GM23338 (cell line): ENCODE measurements at regions not wholly inside any gene's neighbourhood (a gene's known extent, or its start where the extent isn't known, plus 50 kb on each side); places are given as distances from the start of the nearest gene placed in this dataset.

ENCODE experiments used
- ATAC-seq: fragments of 200-7000 bp; cut with Tn5 transposase; 3 replicates; pipeline ENCODE4 v1.9.1; 2020
- DNase-seq: peaks from one replicate; pipeline ENCODE4 v3.0.0-alpha.2; 2015; ENCODE audit warnings: low spot score
- H2AFZ ChIP-seq: fragments of 200-600 bp; sonication (generic); 2 replicates; pipeline ENCODE4 v1.8.0; 2016; ENCODE audit warnings: antibody characterized with exemption, mild to moderate bottlenecking, moderate library complexity
- H3F3A ChIP-seq: fragments of 200-600 bp; sonication (generic); replicated peaks from 2 replicates; pipeline ENCODE4 v1.8.0; 2017; ENCODE audit warnings: antibody characterized with exemption, mixed run types, low read depth
- H3K27ac ChIP-seq: fragments of 200-600 bp; sonication (generic); 2 replicates; pipeline ENCODE4 v1.6.1; 2016; ENCODE audit warnings: low read depth
- H3K27me3 ChIP-seq: fragments of 200-600 bp; sonication (generic); 2 replicates; pipeline ENCODE4 v1.8.0; 2016; ENCODE audit warnings: mild to moderate bottlenecking, mixed run types, moderate library complexity; ENCODE audit not compliant: insufficient read depth
- H3K36me3 ChIP-seq: fragments of 200-600 bp; sonication (generic); 2 replicates; pipeline ENCODE4 v1.8.0; 2016; ENCODE audit warnings: mild to moderate bottlenecking; ENCODE audit not compliant: insufficient read depth
- H3K4me1 ChIP-seq: fragments of 200-600 bp; sonication (generic); 2 replicates; pipeline ENCODE4 v1.8.0; 2016; ENCODE audit warnings: mild to moderate bottlenecking, moderate library complexity; ENCODE audit not compliant: insufficient read depth
- H3K4me2 ChIP-seq: fragments of 200-600 bp; sonication (generic); 2 replicates; pipeline ENCODE4 v1.7.1; 2017; ENCODE audit warnings: mixed run types
- H3K4me3 ChIP-seq: fragments of 200-600 bp; sonication (generic); 2 replicates; pipeline ENCODE4 v1.6.1; 2016; ENCODE audit warnings: mixed run types
- H3K79me2 ChIP-seq: fragments of 200-600 bp; sonication (generic); replicated peaks from 2 replicates; pipeline ENCODE4 v1.8.0; 2017; ENCODE audit warnings: mild to moderate bottlenecking; ENCODE audit not compliant: insufficient read depth
- H3K9me2 ChIP-seq: fragments of 200-600 bp; sonication (generic); 2 replicates; pipeline ENCODE4 v1.8.0; 2017; ENCODE audit not compliant: insufficient read depth
- H4K20me1 ChIP-seq: fragments of 200-600 bp; sonication (generic); replicated peaks from 2 replicates; pipeline ENCODE4 v1.8.0; 2017; ENCODE audit warnings: mild to moderate bottlenecking; ENCODE audit not compliant: insufficient read depth
- H3K27ac Mint-ChIP-seq: 2 replicates; pipeline ENCODE4 v1.8.0; 2020; ENCODE audit warnings: inconsistent platforms, mild to moderate bottlenecking, moderate library complexity, mixed read lengths
- H3K27me3 Mint-ChIP-seq: 3 replicates; pipeline ENCODE4 v1.8.0; 2022; ENCODE audit warnings: low read depth, mild to moderate bottlenecking, moderate library complexity, mixed read lengths, inconsistent platforms; ENCODE audit not compliant: insufficient read depth, poor library complexity
- H3K36me3 Mint-ChIP-seq: 3 replicates; pipeline ENCODE4 v1.8.0; 2021; ENCODE audit warnings: low read depth, mild to moderate bottlenecking, inconsistent platforms, moderate library complexity, mixed read lengths
- H3K4me1 Mint-ChIP-seq: 3 replicates; pipeline ENCODE4 v1.8.0; 2020; ENCODE audit warnings: mild to moderate bottlenecking, inconsistent platforms, mixed read lengths
- H3K4me3 Mint-ChIP-seq: 3 replicates; pipeline ENCODE4 v1.8.0; 2021; ENCODE audit warnings: moderate library complexity, mild to moderate bottlenecking, inconsistent platforms, mixed read lengths
- H3K9me3 Mint-ChIP-seq: 3 replicates; pipeline ENCODE4 v1.8.0; 2020; ENCODE audit warnings: moderate library complexity, mild to moderate bottlenecking, inconsistent platforms, mixed read lengths
- CREB1 ChIP-seq: fragments of 250-450 bp; sonication (Bioruptor Pico); IDR thresholded peaks from 2 replicates; pipeline ENCODE4 v1.5.0; 2020; ENCODE audit warnings: low read depth, mild to moderate bottlenecking, moderate library complexity
- NANOG ChIP-seq: IDR thresholded peaks from 2 replicates; pipeline ENCODE4 v1.6.1; 2016; ENCODE audit warnings: antibody characterized with exemption, borderline replicate concordance
- ZNF114 ChIP-seq: fragments of 250-450 bp; sonication (Bioruptor Pico); IDR thresholded peaks from 2 replicates; pipeline ENCODE4 v1.5.0; 2020; ENCODE audit warnings: mild to moderate bottlenecking, moderate library complexity
- ZNF331 ChIP-seq: fragments of 250-450 bp; sonication (Bioruptor Pico); IDR thresholded peaks from 2 replicates; pipeline ENCODE4 v1.5.0; 2020; ENCODE audit warnings: low read depth, mild to moderate bottlenecking, moderate library complexity
- TF ChIP-seq, protein P1 (sequence below): IDR thresholded peaks from 2 replicates; pipeline ENCODE4 v1.6.1; 2016; ENCODE audit warnings: antibody characterized with exemption
- TF ChIP-seq, protein P2 (sequence below), 2 experiments: fragments of 200-600 bp in 1 of 2; sonication (generic) in 1 of 2; conservative IDR thresholded peaks; 2 replicates each; pipeline versions ENCODE4 v1.5.1 to v1.6.1; 2016 to 2017; ENCODE audit warnings: antibody characterized with exemption in 2 of 2, low read depth in 2 of 2, mild to moderate bottlenecking in 2 of 2, moderate library complexity in 1 of 2
- TF ChIP-seq, protein P3 (sequence below): IDR thresholded peaks from one replicate; pipeline ENCODE4 v1.6.1; 2018; ENCODE audit warnings: antibody characterized with exemption; ENCODE audit not compliant: unreplicated experiment

DNA sequence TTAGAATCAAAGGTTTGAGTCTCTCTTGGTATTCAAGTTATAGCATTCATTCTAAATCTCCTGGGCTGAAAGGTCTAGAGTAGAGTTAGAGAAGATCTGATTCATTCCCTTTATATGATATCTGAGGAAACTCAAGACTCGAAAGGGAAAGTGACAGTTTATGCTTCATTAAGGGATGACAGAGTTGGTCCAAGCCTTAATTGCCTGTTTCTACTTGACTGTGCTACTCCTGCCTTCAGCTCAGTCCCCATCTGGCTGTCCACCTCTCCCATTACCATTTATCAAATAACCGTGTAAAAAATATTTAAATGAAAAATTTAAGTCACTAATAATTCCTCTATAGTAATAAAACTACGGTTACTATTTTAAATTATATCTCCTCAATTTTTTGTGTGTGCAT is 537.1 kb upstream of the MEX3C start:
- Histone ChIP-seq H3K27me3 (no peaks in the 10 kb centered on the region), H3K27ac (no peak overlapping the region), H3K9me2 (peaks cover 8% of the 10 kb centered on the region; the same call in 1 of the 2 replicates), H3K4me2 (no peak overlapping the region), H3K4me1 (no peaks in the 10 kb centered on the region), H3K36me3 (no peaks in the 10 kb centered on the region), H2AFZ (no peak overlapping the region), H4K20me1 (no peaks in the 10 kb centered on the region), H3K79me2 (no peaks in the 10 kb centered on the region), H3K4me3 (no peak overlapping the region), H3F3A (no peaks in the 10 kb centered on the region)
- TF ChIP-seq ZNF114 (CRISPR knock-in tag): no peak
- TF ChIP-seq, protein P1, sequence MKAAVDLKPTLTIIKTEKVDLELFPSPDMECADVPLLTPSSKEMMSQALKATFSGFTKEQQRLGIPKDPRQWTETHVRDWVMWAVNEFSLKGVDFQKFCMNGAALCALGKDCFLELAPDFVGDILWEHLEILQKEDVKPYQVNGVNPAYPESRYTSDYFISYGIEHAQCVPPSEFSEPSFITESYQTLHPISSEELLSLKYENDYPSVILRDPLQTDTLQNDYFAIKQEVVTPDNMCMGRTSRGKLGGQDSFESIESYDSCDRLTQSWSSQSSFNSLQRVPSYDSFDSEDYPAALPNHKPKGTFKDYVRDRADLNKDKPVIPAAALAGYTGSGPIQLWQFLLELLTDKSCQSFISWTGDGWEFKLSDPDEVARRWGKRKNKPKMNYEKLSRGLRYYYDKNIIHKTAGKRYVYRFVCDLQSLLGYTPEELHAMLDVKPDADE: no peak
- Mint-ChIP-seq H3K4me3 (no peak overlapping the region), H3K9me3 (no peaks in the 10 kb centered on the region), H3K36me3 (no peaks in the 10 kb centered on the region), H3K27me3 (no peaks in the 10 kb centered on the region), H3K27ac (no peak overlapping the region), H3K4me1 (no peaks in the 10 kb centered on the region)
- no peak for DNase-seq
- ATAC-seq: no peak

DNA sequence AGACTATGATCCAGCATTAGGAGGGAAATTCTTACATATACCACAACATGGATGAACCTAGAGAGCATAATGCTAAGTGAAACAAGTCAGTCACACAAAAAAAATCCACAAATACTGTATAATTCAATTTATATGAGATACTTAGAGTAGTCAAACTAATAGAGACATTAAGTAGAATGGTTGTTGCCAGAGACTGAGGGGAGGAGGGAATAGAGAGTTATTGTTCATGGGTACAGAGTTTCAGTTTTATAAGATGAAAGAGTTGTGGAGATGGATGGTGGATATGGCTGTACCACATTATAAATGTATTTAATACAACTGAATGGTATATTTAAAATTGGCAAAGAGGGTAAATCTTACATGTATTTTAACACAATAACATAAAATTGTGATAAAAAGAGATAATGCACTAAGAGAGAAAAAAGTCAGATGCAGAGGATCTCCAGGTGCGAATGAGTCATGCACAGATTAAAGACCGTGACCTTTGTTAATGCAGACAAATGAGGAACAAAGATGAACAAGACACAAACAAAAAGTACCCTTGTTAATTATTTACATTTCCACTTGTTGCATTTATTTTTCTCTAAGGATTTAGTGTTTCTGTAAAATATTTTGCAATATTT is 541.7 kb upstream of the MEX3C start:
- no peaks in the 10 kb centered on the region for H3K27me3 ChIP-seq
- H3K36me3 Mint-ChIP-seq: peaks cover 6% of the 10 kb centered on the region; the same call in 2 of the 3 replicates
- H3K4me3 Mint-ChIP-seq: no peak overlapping the region
- no peak overlapping the region for H3K4me2 ChIP-seq
- peaks cover 9% of the 10 kb centered on the region; the same call in 2 of the 3 replicates for H3K9me3 Mint-ChIP-seq
- no peak for ATAC-seq
- H3K36me3 ChIP-seq: no peaks in the 10 kb centered on the region
- DNase-seq: no peak
- no peak overlapping the region for H3K27ac ChIP-seq
- H3K4me1 ChIP-seq: no peaks in the 10 kb centered on the region
- no peak overlapping the region for H3K4me3 ChIP-seq
- no peaks in the 10 kb centered on the region for H3K27me3 Mint-ChIP-seq
- TF ChIP-seq ZNF114 (CRISPR knock-in tag): no peak
- TF ChIP-seq, protein P2, sequence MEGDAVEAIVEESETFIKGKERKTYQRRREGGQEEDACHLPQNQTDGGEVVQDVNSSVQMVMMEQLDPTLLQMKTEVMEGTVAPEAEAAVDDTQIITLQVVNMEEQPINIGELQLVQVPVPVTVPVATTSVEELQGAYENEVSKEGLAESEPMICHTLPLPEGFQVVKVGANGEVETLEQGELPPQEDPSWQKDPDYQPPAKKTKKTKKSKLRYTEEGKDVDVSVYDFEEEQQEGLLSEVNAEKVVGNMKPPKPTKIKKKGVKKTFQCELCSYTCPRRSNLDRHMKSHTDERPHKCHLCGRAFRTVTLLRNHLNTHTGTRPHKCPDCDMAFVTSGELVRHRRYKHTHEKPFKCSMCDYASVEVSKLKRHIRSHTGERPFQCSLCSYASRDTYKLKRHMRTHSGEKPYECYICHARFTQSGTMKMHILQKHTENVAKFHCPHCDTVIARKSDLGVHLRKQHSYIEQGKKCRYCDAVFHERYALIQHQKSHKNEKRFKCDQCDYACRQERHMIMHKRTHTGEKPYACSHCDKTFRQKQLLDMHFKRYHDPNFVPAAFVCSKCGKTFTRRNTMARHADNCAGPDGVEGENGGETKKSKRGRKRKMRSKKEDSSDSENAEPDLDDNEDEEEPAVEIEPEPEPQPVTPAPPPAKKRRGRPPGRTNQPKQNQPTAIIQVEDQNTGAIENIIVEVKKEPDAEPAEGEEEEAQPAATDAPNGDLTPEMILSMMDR (conservative IDR thresholded peaks at IDR 0.05; ENCODE audit: low read depth in 2 of 2): no peak
- TF ChIP-seq, protein P3, sequence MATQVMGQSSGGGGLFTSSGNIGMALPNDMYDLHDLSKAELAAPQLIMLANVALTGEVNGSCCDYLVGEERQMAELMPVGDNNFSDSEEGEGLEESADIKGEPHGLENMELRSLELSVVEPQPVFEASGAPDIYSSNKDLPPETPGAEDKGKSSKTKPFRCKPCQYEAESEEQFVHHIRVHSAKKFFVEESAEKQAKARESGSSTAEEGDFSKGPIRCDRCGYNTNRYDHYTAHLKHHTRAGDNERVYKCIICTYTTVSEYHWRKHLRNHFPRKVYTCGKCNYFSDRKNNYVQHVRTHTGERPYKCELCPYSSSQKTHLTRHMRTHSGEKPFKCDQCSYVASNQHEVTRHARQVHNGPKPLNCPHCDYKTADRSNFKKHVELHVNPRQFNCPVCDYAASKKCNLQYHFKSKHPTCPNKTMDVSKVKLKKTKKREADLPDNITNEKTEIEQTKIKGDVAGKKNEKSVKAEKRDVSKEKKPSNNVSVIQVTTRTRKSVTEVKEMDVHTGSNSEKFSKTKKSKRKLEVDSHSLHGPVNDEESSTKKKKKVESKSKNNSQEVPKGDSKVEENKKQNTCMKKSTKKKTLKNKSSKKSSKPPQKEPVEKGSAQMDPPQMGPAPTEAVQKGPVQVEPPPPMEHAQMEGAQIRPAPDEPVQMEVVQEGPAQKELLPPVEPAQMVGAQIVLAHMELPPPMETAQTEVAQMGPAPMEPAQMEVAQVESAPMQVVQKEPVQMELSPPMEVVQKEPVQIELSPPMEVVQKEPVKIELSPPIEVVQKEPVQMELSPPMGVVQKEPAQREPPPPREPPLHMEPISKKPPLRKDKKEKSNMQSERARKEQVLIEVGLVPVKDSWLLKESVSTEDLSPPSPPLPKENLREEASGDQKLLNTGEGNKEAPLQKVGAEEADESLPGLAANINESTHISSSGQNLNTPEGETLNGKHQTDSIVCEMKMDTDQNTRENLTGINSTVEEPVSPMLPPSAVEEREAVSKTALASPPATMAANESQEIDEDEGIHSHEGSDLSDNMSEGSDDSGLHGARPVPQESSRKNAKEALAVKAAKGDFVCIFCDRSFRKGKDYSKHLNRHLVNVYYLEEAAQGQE: no peak
- no peak for TF ChIP-seq ZNF331 (CRISPR knock-in tag)
- no peak for TF ChIP-seq NANOG
- TF ChIP-seq CREB1 (CRISPR knock-in tag): no peak
- H3K27ac Mint-ChIP-seq: no peak overlapping the region
- no peaks in the 10 kb centered on the region for H3K79me2 ChIP-seq
- H3K9me2 ChIP-seq: peaks cover 6% of the 10 kb centered on the region; the same call in 1 of the 2 replicates
- H3F3A ChIP-seq: no peaks in the 10 kb centered on the region
- no peak overlapping the region for H2AFZ ChIP-seq
- no peaks in the 10 kb centered on the region for H4K20me1 ChIP-seq
- no peaks in the 10 kb centered on the region; the same call in 2 of the 3 replicates for H3K4me1 Mint-ChIP-seq
